Memory B cell (primary cell): ENCODE measurements at regions not wholly inside any gene's neighbourhood (a gene's known extent, or its start where the extent isn't known, plus 50 kb on each side); places are given as distances from the start of the nearest gene placed in this dataset.
"Not testable (repeated sequence)": the region's sequence is repeated elsewhere in the genome, so short reads cannot be mapped to it uniquely, and the experiment has no call there.

ENCODE experiments used
- ATAC-seq: fragments of 150-1000 bp; cut with Tn5 transposase; 2 replicates; pipeline ENCODE4 v1.10.0; 2021; ENCODE audit warnings: low read depth, mild to moderate bottlenecking, moderate library complexity
- DNase-seq, 2 donors: peaks; one replicate each; pipeline ENCODE4 v3.0.0; 2022; ENCODE audit warnings: low spot score in 2 of 2
- H3K27ac Mint-ChIP-seq: one replicate; pipeline ENCODE4 v1.8.0; 2022; ENCODE audit warnings: mild to moderate bottlenecking, moderate library complexity, mixed read lengths
- H3K27me3 Mint-ChIP-seq: one replicate; pipeline ENCODE4 v1.8.0; 2022; ENCODE audit warnings: mixed read lengths
- H3K36me3 Mint-ChIP-seq: one replicate; pipeline ENCODE4 v1.8.0; 2022; ENCODE audit warnings: mild to moderate bottlenecking, mixed read lengths
- H3K4me1 Mint-ChIP-seq: one replicate; pipeline ENCODE4 v1.8.0; 2022; ENCODE audit warnings: mixed read lengths
- H3K4me3 Mint-ChIP-seq: one replicate; pipeline ENCODE4 v1.8.0; 2022; ENCODE audit warnings: mild to moderate bottlenecking, moderate library complexity, mixed read lengths
- H3K9me3 Mint-ChIP-seq: one replicate; pipeline ENCODE4 v1.8.0; 2022; ENCODE audit warnings: mixed read lengths

DNA sequence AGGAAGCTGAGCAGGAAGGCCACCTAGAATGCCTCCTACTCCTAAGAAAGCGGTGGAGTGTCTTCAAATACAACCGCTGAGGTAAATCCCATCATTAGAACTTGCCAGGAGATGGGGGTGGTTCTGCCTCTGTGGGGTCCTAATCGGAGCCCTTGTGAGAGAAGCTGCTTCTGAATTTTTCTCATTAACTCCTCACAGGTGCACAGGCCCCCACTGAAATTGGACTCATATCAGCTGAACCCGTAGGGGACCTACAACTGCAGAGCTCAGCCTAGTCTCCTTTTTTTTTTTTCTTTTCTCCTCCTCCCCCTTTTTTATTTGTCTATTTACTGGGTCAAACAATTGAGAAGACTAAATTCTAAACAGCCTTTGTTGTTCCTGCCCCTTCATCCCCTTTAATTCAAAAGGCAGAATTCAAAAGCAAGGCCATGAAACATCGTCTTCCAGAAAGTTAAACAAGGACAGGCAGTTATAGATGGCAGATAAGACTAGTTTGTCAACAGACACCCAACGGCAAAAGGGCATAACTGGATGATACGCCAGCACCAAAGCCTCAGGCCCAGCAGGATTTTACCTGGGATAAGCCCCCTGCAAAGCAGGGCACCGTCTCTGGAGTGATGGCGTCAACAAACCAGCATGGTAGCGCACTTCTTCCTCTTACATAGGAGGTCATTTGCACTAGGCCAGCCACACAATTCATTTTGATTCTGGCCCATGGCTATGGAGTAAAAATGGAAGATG lies 213.7 kb upstream of the HES1 start:
- Mint-ChIP-seq H3K27ac (peak overlapping the region; percentile 14), H3K27me3 (peaks cover 2% of the 10 kb centered on the region), H3K9me3 (peaks cover 3% of the 10 kb centered on the region), H3K36me3 (peaks cover 8% of the 10 kb centered on the region), H3K4me3 (no peak overlapping the region), H3K4me1 (peaks cover 7% of the 10 kb centered on the region)
- no peak for ATAC-seq
- no peak for DNase-seq

GRCh38 chr3:193923958-193924357 lies 212.0 kb upstream of the HES1 start:
- not testable (repeated sequence) for H3K9me3 Mint-ChIP-seq, ATAC-seq, DNase-seq, H3K4me3 Mint-ChIP-seq, H3K27me3 Mint-ChIP-seq, H3K27ac Mint-ChIP-seq, H3K4me1 Mint-ChIP-seq, H3K36me3 Mint-ChIP-seq

- not testable (repeated sequence) for H3K4me3 Mint-ChIP-seq, DNase-seq, H3K9me3 Mint-ChIP-seq, H3K4me1 Mint-ChIP-seq, ATAC-seq, H3K36me3 Mint-ChIP-seq, H3K27ac Mint-ChIP-seq, H3K27me3 Mint-ChIP-seq
Observed at GRCh38 chr3:193926071-193926470, 209.9 kb upstream of the HES1 start.

GRCh38 chr3:193927413-193928206 lies 208.3 kb upstream of the HES1 start:
- H3K4me1 Mint-ChIP-seq, H3K27ac Mint-ChIP-seq, ATAC-seq, H3K9me3 Mint-ChIP-seq, H3K27me3 Mint-ChIP-seq, H3K36me3 Mint-ChIP-seq, H3K4me3 Mint-ChIP-seq, DNase-seq: not testable (repeated sequence)

- Mint-ChIP-seq H3K36me3 (peaks cover 4% of the 10 kb centered on the region), H3K27ac (no peak overlapping the region)
- no peak for DNase-seq
Observed at GRCh38 chr3:193928354-193929209, 207.4 kb upstream of the HES1 start.

DNA sequence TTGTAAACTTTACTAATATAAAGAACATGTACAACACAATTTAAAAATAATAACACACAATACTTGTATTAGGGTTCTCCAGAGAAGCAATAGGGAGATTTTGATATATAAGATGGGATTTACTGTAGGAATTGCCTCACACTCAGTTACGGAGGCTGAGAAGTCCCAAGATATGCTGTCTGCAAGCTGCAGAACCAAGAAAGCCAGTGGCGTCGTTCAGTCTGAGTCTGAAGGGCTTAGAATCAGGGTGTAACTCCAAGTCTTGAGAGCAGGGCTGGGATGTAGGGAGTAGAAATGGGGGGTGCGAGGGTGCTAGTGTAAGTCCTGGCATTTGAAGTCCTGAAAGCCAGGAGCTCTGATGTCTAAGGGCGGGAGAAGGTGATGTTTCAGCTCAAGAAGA lies 206.6 kb upstream of the HES1 start:
- Mint-ChIP-seq H3K36me3 (no peaks in the 10 kb centered on the region), H3K4me1 (peaks cover 4% of the 10 kb centered on the region), H3K27ac (no peak overlapping the region), H3K9me3 (no peaks in the 10 kb centered on the region), H3K4me3 (no peak overlapping the region), H3K27me3 (peaks cover 10% of the 10 kb centered on the region)
- no peak for ATAC-seq
- no peak for DNase-seq

More at GRCh38 chr3:193928354-193929209, 207.4 kb upstream of the HES1 start:
- Mint-ChIP-seq H3K4me3 (no peak overlapping the region), H3K9me3 (peaks cover 2% of the 10 kb centered on the region), H3K27me3 (peaks cover 10% of the 10 kb centered on the region), H3K4me1 (peaks cover 4% of the 10 kb centered on the region)
- no peak for ATAC-seq

- H3K9me3 Mint-ChIP-seq = no peaks in the 10 kb centered on the region
- H3K27me3 Mint-ChIP-seq = peaks cover 11% of the 10 kb centered on the region
- DNase-seq (no peak), ATAC-seq (no peak)
- peaks cover 4% of the 10 kb centered on the region for H3K4me1 Mint-ChIP-seq
- no peak overlapping the region for H3K4me3 Mint-ChIP-seq
- H3K27ac Mint-ChIP-seq = no peak overlapping the region
- no peaks in the 10 kb centered on the region for H3K36me3 Mint-ChIP-seq
Observed at GRCh38 chr3:193929921-193930646, 205.9 kb upstream of the HES1 start.

- no peaks in the 10 kb centered on the region for H3K36me3 Mint-ChIP-seq
- no peak overlapping the region for H3K4me3 Mint-ChIP-seq
- peaks cover 11% of the 10 kb centered on the region for H3K27me3 Mint-ChIP-seq
- DNase-seq = no peak
- H3K9me3 Mint-ChIP-seq = no peaks in the 10 kb centered on the region
- H3K27ac Mint-ChIP-seq = no peak overlapping the region
- ATAC-seq = no peak
- H3K4me1 Mint-ChIP-seq = no peaks in the 10 kb centered on the region
Observed at GRCh38 chr3:193932136-193932535, 203.8 kb upstream of the HES1 start.

DNA sequence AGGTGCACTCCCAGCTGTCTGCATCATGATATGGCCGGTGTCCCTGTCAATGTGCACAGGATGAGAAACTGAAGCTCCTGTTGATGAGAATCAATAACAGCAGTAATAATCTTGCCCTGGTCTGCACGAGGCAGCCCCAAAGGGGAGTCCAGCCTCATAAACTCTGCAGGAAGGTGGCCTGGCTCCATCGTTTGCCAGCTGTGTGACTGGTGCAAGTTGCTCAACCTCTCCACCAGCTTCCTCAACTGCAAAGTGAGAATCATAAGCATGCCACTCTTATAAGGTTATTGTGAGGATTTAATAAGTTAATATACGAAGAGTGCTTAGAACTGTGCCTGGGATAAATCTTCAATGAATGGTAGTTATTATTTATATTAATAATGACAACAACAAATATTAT lies 203.4 kb upstream of the HES1 start:
- Mint-ChIP-seq H3K9me3 (no peaks in the 10 kb centered on the region), H3K36me3 (no peaks in the 10 kb centered on the region), H3K4me3 (no peak overlapping the region), H3K4me1 (no peaks in the 10 kb centered on the region), H3K27me3 (peaks cover 11% of the 10 kb centered on the region), H3K27ac (no peak overlapping the region)
- DNase-seq = no peak
- no peak for ATAC-seq

- no peak overlapping the region for H3K27ac Mint-ChIP-seq
- H3K27me3 Mint-ChIP-seq = peaks cover 13% of the 10 kb centered on the region
- ATAC-seq (no peak), DNase-seq (no peak)
- no peaks in the 10 kb centered on the region for H3K9me3 Mint-ChIP-seq
- no peak overlapping the region for H3K4me3 Mint-ChIP-seq
- H3K36me3 Mint-ChIP-seq = no peaks in the 10 kb centered on the region
- no peaks in the 10 kb centered on the region for H3K4me1 Mint-ChIP-seq
Observed at GRCh38 chr3:193933451-193933850, 202.5 kb upstream of the HES1 start.

- H3K27me3 Mint-ChIP-seq = peaks cover 11% of the 10 kb centered on the region
- no peaks in the 10 kb centered on the region for H3K9me3 Mint-ChIP-seq
- ATAC-seq (no peak), DNase-seq (no peak)
- no peaks in the 10 kb centered on the region for H3K4me1 Mint-ChIP-seq
- no peak overlapping the region for H3K4me3 Mint-ChIP-seq
- no peaks in the 10 kb centered on the region for H3K36me3 Mint-ChIP-seq
- no peak overlapping the region for H3K27ac Mint-ChIP-seq
Observed at GRCh38 chr3:193935916-193936315, 200.0 kb upstream of the HES1 start.

- Mint-ChIP-seq H3K4me3 (no peak overlapping the region), H3K9me3 (no peaks in the 10 kb centered on the region), H3K27me3 (peaks cover 6% of the 10 kb centered on the region), H3K36me3 (no peaks in the 10 kb centered on the region), H3K27ac (no peak overlapping the region), H3K4me1 (no peaks in the 10 kb centered on the region)
- DNase-seq (no peak), ATAC-seq (no peak)
Observed at GRCh38 chr3:193938613-193939012, 197.3 kb upstream of the HES1 start.

DNA sequence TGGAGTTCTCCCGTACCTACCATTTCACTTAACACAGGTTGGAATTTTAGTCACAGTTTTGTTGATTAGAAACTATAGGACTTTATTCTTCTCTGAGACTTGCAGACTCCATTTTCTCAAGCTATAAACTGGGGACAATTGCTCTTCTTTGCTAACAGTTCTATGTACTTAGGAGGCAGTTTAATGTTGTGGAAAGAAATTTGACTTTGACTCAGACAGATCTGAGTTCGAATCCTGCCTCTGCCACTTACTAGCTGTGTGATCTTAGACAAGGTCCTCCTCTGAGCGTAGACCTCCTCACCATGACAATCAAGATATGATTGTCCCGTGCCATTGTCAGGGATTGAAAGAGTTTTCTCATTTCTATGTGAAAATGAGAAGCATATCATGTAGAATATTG lies 196.4 kb upstream of the HES1 start:
- Mint-ChIP-seq H3K4me1 (no peaks in the 10 kb centered on the region), H3K4me3 (no peak overlapping the region), H3K27ac (no peak overlapping the region), H3K9me3 (no peaks in the 10 kb centered on the region), H3K36me3 (no peaks in the 10 kb centered on the region), H3K27me3 (peaks cover 6% of the 10 kb centered on the region)
- ATAC-seq = no peak
- no peak for DNase-seq
